Loucy (cell line): ENCODE measurements at regions not wholly inside any gene's neighbourhood (a gene's known extent, or its start where the extent isn't known, plus 50 kb on each side); places are given as distances from the start of the nearest gene placed in this dataset.

ENCODE experiments used
- CTCF ChIP-seq: fragments of 200-600 bp; sonication (generic); conservative IDR thresholded peaks from 2 replicates; pipeline ENCODE4 v1.5.1; 2014; ENCODE audit warnings: mild to moderate bottlenecking, antibody characterized with exemption, low read length
- EZH2phosphoT487 ChIP-seq: fragments of 200-600 bp; IDR thresholded peaks from 2 replicates; pipeline ENCODE4 v1.6.1; 2018; ENCODE audit warnings: antibody characterized with exemption, mild to moderate bottlenecking, moderate library complexity, borderline replicate concordance

DNA sequence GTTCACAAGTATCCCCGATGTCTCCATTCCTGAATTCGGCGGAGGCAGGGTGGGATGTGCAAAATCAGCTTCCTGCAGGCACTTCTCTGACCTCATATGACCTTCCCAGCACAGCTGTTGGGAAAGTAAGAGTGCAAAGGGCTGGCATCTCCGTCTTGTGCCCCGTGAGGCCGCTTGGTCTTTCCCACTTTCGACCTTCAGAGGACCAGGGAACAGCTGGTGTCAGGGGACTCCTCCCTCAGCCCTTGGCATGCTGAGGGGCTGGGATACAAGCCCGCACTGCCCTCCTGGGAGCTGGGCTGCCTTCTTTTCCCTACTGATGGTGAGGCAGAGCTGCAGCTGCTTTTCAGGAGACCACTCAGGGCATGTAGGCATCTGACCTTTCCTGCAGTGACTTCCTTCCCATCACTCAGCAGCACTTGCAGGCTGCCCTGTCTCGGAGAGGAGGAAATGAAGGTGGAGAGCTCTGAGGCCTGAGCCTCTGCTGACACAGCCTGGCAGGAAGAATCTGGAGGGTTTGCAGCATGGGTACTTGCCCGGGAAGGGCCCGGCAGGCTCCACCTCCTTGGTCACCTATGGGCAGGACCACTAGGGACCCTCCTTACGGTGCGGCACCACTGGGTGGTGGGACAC, 277.2 kb upstream of the HS6ST1 start:
- TF ChIP-seq CTCF, result no peak
- no peak for TF ChIP-seq EZH2phosphoT487
